ENCODE measurements at regions not wholly inside any gene's neighbourhood (a gene's known extent, or its start where the extent isn't known, plus 50 kb on each side); places are given as distances from the start of the nearest gene placed in this dataset.

DNA sequence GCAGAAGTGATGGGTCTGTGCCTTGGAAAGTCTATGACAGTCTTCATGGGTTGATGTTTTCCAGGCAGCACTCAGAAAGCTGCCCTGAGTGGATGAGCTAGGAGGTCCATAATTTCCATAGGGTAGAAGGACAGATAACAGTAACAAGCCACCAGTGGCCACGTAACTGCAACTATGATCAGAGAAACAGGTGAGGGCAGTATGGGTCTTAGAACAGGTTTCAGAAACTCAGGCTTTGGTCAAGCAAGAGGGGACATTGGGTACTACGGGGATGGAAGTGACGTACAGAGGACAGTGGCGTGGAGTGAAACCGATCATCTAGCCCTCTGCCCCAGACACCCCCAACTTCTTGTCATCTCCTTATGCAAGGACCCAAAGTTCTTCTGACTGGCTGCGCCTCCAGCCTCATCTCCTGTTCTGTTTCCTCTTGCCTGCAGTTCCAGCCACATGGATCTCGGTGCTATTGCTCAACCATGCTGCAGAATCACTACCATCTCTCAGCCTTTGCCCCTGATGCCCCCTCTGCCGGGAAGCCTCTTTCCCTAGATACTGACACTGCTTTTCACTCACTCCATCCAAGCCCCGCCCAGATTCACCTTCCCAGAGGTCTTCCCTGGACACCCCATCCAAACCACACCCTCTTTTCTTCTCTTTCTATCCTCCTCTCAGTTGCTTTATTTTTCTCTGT is 123.4 kb downstream of the MFAP3L start:
- TF ChIP-seq POLR2AphosphoS5 (IDR thresholded peaks at IDR 0.05): no peak
- no peak for TF ChIP-seq POLR2A (IDR thresholded peaks at IDR 0.05)
- TF ChIP-seq, protein P1, sequence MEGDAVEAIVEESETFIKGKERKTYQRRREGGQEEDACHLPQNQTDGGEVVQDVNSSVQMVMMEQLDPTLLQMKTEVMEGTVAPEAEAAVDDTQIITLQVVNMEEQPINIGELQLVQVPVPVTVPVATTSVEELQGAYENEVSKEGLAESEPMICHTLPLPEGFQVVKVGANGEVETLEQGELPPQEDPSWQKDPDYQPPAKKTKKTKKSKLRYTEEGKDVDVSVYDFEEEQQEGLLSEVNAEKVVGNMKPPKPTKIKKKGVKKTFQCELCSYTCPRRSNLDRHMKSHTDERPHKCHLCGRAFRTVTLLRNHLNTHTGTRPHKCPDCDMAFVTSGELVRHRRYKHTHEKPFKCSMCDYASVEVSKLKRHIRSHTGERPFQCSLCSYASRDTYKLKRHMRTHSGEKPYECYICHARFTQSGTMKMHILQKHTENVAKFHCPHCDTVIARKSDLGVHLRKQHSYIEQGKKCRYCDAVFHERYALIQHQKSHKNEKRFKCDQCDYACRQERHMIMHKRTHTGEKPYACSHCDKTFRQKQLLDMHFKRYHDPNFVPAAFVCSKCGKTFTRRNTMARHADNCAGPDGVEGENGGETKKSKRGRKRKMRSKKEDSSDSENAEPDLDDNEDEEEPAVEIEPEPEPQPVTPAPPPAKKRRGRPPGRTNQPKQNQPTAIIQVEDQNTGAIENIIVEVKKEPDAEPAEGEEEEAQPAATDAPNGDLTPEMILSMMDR (IDR thresholded peaks at IDR 0.05): no peak
- no peak for TF ChIP-seq EP300 (IDR thresholded peaks at IDR 0.05)
